Stimulated activated CD8-positive, alpha-beta memory T cell treated with anti-CD3 and anti-CD28 coated beads, Interleukin-4, amount 100 ng/mL, for 24 hours (primary cell): ENCODE measurements at regions not wholly inside any gene's neighbourhood (a gene's known extent, or its start where the extent isn't known, plus 50 kb on each side); places are given as distances from the start of the nearest gene placed in this dataset.

Experiments
- DNase-seq: peaks from one replicate; pipeline ENCODE4 v3.0.0-alpha.2; 2020; ENCODE audit warnings: low read depth

DNA sequence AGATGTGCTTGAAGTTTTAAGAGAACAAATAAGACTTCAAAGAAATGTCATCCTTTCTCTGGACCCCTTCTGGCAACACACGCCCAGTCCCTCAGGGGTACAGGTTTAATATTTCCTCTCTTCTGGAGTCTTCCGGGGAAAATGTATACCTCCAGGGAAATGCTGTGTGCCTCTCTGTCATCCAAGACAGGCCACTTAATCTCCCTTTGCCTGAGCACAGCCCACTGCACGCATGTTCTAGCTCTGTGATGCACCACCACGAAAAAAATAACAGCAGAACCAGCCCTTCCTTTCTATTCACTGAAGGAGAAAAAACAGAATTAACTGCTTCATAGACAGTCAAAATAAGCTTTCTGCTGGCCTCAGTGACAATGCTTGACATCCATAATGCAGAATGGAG, 140.1 kb downstream of the RBFOX3 start:
- DNase-seq: no peak

DNA sequence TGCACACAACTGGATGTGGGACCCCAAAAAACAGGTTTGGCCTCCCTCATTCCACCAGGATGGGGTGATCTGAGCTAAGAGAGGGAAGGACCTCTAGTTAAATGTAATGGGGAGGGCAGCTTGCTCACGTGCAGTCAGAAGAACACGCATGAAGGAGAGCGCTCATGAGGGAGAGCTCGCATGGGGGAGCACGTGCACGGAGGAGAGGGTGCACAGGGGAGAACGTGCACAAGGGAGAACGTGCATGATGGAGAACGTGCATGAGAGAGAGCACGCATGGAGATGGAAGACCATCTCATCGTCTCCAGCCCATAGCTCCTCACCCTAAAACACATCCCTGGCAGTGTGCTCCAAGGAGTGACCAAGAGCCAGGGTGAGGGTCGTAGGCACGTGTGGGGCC, 141.2 kb downstream of the RBFOX3 start:
- no peak for DNase-seq

DNA sequence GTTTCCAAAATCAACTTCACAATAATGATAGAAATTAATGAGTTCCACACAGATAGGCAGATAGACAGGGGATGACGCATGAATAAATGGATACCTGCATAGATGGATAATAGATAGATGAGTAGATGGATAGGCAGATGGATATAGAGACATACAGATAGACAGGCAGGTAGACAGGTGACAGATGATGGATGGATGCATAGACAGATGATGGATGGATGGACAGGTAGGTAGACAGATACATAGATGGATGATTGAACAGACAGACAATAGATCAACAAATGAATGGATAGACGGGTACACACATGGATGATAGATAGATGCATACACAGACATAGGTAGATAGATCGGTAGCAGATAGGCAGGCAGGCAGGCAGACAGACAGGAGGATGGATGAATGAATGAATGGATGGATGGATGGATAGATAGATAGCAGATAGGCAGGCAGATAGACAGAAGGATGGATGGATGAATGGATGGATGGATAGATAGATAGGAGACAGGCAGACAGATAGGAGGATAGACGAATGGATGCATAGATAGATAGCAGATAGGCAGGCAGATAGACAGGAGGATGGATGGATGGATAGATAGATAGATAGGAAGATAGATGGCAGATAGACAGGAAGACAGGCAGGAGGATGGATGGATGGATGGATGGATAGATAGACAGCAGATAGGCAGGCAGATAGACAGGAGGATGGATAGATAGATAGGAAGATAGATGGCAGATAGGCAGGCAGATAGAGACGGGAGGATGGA, 142.5 kb downstream of the RBFOX3 start:
- DNase-seq: no peak

DNA sequence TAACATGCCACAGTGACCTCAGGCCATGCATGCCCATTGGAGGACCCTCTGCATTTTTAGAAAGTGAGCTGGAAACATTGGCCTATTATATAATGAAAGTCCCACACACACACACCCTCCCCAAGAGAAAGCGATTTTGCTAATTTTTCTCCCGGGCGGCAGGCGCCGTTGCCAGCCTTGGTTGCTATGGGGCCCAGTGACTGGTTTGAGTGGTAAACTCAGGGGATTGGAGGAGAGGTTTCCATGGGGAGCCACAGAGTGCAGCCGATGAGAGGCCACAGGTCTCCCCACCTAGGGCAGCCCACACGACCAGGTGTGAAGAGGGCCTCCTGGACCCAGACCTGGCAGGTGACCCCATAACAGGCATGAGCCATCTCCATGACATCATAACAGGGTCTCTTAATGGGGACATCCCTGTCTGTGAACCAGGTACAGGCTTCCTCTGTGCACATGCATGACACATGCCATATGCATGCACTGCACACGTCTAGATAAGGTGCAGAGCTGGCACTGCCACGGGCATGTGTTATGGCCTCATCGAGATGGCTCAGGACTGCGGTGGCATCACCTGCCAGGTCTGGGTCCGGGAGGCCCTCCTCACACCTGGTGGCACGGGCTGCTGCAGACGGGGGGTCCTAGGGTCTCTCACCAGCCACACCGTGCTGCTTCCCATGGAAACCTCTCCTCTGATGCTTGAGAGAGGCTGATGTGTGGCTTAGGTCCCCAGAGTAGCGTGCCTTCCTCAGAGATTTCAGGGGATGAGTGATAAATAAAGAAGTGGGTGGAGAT, 144.1 kb downstream of the RBFOX3 start:
- DNase-seq: no peak

DNA sequence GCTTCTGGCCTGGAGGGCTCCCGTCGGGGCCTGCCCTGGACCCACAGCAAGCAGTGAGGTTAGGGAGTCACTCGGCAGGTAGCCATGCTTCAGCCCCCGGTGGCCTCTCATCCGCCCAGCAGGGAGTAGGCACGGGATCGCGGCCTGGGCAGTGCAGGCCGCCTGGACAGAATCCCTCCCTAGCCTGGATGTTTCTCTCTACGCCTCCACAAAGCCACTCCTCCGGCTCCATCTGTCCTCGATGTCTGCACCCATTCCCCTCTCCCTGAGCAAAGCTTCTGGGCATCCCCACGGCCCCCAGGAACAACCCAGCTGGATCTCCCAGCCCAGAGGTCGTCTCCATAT, 145.2 kb downstream of the RBFOX3 start:
- no peak for DNase-seq

DNA sequence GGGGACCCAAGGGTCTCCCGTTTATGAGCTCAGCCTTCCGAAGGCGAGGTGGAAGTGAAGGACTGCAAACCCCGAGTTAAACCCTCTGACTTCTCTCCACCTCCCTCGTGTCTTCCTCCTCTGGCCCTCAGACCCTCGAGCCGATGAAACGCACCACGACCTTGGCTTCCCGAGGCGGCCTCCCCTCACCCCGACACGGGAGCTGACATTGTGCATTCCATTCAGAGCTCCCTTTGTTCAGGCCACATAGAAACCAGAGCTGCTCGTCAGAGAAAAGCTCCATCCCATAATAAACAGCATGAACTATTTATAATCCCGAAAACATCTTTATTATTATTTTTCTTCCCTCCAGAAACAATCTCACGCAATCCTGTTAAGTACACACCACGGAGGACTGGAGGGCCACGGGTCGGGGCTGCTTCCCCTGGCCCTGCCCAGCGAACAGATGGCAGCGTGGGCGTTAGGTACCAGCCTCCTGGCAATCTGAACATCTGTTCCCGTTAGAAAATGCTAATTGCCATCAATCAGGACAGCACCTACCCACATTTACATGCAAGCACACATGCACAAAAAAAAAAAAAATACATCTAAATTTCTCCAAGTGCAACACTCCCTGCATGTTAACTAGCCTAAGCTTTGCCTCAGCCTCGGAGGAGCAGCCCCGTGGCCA, 145.7 kb downstream of the RBFOX3 start:
- no peak for DNase-seq

DNA sequence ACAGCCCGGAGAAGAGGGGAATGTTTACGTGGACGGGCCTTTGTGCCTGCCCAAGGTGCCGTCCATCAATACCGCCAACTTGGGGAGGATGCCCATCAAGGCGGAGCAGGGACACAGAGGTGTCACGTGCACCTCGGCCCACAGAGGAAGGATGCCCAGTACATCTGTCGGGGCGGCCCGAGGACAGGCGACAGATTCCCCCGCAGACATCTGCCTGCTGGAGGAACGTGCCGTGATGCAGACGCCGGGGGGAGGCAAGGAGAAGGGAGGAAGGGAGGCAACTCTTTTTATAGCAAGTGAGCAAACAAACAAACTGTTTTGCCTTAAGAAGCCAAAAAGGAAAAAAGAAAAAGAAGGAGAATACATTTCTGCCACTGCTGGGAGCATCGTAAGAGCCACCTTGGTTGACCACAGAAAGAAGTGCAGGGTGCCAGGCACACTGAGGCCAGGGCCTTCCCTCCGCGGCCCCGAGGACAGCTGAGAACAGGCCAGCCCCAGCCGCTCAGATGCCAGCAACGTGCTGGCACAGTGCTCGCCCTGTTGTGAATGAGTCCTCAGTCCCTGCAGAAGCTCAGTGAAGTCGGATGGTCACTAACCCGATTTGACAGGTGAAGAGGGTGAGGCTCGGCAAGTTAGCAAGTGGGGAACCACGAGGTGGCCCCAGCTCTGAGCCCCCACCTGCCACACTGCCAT, 146.4 kb downstream of the RBFOX3 start:
- no peak for DNase-seq

DNA sequence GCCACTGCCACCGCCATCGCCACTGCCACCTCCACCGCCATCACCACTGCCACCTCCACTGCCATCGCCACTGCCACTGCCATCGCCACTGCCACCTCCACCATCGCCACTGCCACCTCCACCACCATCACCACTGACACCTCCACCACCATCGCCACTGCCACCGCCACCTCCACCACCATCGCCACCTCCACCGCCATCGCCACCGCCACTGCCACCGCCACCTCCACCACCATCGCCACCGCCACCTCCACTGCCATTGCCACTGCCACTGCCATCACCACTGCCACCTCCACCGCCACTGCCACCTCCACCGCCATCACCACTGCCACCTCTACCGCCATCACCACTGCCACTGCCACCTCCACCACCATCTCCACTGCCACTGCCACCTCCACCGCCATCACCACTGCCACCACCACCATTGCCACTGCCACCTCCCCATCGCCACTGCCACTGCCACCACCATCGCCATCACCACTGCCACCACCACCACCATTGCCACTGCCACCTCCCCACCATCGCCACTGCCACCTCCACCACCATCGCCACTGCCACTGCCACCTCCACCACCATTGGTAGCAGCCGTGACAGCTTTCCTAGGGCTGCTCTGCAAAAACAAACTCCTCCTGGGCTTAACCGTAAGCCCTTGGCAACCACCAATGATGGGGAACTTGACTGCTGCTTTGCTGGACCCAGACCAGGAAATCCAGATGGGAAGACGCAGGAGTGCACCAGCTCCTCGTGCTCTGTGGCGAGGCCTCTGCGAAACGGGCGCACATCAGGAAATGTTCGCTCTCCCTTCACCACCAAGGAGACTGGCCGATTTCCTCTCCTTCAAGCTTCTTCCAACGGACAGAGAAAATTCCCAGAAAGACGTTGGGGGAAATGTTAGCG, 147.2 kb downstream of the RBFOX3 start:
- no peak for DNase-seq

DNA sequence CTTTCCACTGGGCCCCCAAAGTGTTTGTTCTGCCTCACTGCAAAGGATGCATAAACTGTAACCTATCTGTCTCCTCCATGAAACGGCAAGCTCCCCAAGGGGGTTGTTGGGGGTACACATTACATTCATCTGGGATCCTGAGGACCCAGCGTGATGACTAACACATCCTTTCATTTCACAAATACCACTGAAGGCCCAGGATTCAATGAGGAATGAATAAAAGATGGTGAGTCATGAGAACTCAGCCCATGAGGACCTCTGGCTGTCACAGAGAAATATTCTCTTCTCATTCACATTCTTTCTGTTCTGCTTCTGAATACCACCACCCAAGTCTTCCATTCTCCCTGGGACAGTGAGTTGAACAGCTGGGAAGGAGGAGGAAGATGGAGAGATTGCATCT, 149.8 kb downstream of the RBFOX3 start:
- DNase-seq: no peak

DNA sequence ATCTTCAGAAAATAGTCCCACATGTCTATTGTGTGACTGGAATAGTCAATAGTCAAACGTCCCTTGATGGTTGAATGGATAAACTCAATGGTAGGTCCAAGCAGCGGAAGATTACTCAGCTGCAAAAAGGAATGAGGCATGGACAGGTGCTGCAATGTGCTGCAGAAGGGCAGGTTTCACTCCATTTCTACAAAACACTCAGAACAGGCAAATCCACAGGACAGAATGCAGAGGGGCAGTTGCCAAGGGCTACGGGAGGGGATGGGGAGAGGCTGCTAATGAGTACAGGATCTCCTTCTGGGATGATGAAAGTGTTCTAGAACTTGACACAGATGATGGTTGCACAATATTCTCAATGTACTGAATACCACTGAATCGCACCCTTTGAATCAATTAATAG, 151.0 kb downstream of the RBFOX3 start:
- no peak for DNase-seq

DNA sequence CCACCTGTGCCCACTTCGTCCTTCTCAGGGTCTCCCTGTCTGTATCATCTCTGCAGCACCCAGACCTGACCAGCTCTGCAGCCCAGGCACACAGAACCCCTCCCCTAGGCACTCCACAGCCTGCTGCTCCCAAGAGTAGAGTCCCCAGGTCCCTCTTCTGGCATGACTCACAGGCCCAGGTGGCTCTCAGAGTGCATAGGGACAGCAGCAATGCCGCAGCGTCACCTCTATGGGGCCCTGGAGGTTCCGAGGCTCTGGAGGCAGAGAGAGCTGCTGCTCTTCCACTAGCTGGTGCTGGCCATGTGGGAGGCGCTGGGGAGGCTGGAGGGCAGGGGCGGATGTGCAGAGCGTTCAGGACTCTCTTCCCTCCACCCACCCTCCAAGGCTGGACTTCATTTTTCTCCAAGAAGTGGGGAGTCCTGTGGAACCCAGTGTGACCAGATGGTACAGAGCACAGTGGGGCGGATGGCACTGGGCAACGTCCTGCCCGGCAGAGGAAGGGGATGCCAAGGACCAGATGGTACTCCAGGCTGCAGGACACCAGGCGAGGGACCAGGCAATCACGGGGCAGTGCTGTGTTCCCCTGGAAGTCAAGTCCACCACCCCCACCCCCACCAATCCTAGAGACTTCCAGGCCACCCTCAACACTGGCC, 151.7 kb downstream of the RBFOX3 start:
- DNase-seq: no peak

DNA sequence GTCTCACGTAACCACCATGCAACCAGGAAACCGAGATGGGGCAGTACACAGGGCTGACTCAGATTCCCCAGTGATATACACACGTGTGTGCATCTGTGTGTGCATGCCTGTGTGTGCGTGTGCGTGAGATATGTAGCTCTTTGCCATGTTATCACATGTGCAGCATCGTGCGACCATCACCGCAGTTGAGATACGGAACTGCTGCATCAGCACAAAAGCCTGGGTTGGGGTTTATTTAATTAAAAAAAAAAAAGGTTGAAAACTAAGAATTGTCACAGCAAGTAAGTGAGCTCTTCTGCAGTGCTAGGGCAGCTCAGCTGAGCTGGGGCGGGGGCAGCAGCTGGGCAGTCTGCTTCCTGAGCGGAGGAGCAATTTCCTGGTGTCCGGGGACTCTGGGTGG, 152.5 kb downstream of the RBFOX3 start:
- DNase-seq: no peak

DNA sequence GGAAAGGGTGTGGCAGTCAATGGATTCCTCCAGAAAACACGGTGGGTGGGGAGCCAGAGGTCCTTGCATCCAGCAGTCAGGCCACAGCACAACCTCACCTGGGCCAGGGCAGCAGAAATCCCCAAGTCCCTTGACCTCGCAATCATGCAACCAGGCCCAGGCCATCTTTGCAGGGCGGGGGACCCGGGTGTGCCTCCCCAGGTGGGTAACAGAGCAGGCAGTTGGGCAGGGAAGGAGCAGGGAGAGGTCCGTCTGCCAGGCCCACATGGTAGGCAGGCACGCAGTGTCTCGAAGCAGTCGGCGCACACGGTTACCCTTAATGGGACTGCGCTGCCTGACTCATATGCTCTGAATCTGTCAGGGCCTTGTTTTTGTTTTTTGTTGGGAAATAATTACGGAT, 153.0 kb downstream of the RBFOX3 start:
- no peak for DNase-seq

DNA sequence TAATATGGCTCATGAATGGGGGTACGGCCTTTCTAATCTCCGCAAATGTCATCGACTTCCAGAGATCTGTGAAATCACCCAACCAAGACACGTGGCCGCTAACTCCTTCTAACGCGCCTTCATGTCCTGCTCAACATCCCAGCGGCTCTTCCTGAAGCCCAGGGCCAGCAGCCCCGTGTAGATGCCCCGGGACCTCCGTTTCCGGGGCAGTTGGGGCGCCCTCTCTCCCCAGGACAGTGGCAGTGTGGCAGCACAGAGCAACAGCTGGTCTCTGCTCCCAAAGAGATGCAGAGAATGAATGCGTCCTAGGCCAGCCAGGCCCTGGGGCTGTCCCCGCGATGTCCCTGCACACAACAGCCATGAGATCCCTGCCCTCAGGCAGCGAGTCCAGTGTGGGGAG, 153.5 kb downstream of the RBFOX3 start:
- DNase-seq: no peak

DNA sequence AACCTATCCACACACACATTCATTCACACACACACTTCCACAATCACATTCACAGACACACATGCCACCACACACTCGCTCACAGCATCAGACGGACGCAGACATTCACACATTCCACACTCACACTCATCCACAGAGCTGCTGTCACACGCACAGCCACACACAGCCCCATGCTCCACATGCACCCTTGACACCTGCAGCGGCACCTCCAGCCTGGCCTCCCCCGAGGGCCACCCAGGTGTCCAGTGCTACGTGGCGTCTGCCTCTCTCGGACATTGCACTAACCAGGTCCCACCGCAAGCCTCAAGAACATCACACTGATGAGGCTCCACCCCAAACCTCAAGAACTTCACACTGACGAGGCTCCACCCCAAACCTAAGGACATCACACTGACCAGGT, 155.2 kb downstream of the RBFOX3 start:
- DNase-seq: no peak

DNA sequence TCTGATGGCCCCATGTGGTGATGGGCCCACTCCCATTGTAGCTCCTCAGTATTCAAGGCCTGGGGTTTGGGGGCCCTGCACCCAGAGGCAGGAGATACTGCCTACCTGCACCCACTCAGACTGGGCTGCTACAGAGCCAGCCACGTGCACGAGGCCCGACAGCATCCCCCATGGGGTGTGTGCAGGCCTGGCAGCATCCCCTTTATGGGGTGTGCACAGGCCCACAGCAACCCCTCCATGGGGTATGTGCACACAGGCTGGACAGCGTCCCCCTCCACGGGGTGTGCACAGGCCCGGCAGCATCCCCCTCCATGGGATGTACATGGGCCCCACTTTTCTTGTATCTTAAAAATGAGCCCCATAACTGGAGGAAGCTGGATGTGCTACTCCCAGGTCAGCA, 156.0 kb downstream of the RBFOX3 start:
- DNase-seq: no peak

DNA sequence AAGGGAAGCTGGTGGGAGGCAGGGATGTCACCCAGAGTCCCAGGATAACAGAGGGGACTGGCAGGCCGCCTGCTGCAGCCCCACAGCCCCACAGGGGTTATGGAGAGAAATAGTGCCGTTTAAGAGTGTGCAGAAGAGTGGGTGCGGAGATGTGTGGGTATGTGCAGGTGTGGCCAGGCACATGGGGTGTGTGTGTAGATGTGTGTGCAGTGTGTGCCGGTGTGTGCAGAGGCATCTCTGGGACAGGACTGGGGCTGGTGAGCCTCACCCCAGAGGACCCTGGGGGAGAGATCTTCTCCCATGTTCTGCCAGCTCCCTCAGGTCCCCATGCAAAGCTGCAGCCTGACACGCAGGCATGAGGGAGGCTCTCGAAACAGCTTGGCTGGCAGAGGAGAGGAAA, 157.4 kb downstream of the RBFOX3 start:
- DNase-seq: no peak

DNA sequence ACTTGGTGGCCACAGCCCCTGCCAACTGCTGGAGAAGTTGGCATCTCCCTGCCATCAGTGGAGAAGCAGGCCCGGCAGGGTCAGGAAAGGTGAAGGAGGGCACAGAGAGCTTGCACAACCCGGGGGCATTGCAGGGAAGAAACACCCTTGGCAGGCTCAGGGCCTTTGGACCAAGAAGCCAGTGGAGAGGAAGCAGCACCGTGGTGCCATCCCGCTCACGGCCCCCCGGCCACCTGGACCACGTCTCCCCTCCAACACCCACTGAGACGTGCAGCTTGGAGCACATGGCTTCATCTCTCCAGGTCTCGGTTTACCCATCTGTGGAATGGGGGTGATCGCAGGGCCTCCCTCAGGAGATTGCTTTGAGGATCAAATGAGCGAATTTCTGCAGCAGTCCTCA, 158.1 kb downstream of the RBFOX3 start:
- DNase-seq: no peak

DNA sequence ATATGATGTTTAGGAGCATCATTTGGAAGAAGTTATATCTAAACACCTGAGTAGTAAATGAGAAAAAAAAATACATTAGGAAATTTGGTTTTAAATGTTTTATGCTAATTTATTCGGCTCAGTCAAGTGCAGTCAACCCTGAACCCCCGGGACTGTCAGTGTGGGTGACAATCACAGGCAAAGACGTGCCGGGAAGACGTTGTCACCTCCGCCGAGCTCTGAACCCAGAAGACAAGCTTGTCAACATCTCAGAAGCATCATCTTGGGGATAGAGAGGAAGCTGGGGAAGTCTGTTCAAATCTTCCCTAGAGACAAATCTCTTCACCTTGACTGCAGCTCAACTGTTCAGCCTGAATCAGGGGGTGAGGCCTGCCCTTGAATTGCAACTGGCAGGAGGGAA, 159.7 kb downstream of the RBFOX3 start:
- no peak for DNase-seq

DNA sequence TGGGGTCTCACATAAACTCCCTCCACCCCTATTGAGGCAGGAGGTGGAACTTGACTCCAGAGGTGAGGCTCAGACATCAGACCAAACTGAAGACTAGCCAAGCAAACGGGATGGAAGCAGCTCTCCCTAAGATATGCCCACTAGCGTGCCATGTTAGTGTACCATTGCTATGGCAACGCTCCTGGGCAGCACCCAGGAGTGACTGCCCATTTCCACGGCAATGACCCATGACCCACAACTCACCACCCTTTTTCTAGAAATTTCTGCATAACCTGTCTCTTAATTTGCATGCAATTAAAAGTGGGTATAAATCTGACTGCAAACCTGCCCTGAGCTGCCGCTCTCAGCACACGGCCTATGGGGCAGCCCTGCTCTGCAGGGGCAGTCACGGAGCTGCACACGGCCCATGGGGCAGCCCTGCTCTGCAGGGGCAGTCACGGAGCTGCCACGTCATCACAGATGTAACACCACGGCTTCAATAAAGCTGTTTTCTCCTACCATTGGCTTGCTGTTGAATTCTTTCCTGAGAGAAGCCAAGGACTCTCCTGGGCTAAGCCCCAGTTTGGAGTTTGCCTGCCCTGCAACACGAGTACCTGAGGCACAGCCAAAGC, 164.3 kb downstream of the RBFOX3 start:
- DNase-seq: no peak

DNA sequence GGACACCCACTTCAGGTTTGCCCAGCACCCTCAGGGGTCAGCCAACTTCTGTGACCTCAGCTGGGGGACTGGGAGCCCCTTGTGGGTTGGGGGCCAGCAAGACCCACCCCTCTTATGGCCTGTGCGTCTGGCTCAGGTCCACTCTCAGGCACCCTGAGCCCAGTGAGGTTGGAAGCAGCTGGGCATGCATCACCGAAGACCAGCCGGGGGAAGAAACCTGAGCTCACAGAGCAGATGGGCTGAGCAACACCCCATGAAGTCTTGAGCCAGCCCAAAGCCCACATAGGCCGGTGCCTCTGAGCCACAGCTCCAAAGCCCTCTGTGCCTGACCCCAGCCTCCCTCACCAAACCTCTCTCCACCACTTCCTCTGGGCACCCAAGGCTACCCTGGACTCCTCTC, 166.7 kb downstream of the RBFOX3 start:
- DNase-seq: no peak
